ENCODE measurements at regions not wholly inside any gene's neighbourhood (a gene's known extent, or its start where the extent isn't known, plus 50 kb on each side); places are given as distances from the start of the nearest gene placed in this dataset.

- no peaks in the 10 kb centered on the region for H3K9me3 ChIP-seq (ENCODE audit: control insufficient read depth in 4 of 4, low read length in 3 of 4)
- H3K4me3 ChIP-seq (ENCODE audit: low read depth in 1 of 3, low read length in 3 of 3) = no peak overlapping the region
- H3K4me1 ChIP-seq (ENCODE audit: control insufficient read depth in 4 of 4, insufficient read depth in 4 of 4, low read length in 3 of 4) = peaks cover 0 to 21% (median 6%) of the 10 kb centered on the region in 4 donors
- H3K27me3 ChIP-seq (ENCODE audit: control insufficient read depth in 4 of 4, insufficient read depth in 4 of 4, low read length in 3 of 4) = no peaks in the 10 kb centered on the region
- H3K36me3 ChIP-seq (ENCODE audit: control insufficient read depth in 4 of 4, insufficient read depth in 3 of 4, low read depth in 1 of 4, low read length in 3 of 4) = no peaks in the 10 kb centered on the region
- H3K27ac ChIP-seq (ENCODE audit: low read depth in 1 of 2, low read length in 2 of 2) = peak overlapping the region; percentile 45 to 67
- no peak for DNase-seq (ENCODE audit: low spot score)
- WGBS = 73% methylated on average over 10 of the region's 10 CpGs
- TF ChIP-seq GABPA (IDR thresholded peaks at IDR 0.05 in 1 of 2, conservative IDR thresholded peaks at IDR 0.05 in 1 of 2) (no peak), NR2F2 (IDR thresholded peaks at IDR 0.05) (peak; percentile 22), MAX (IDR thresholded peaks at IDR 0.05) (no peak)
- no peak overlapping the region for H3K9ac ChIP-seq (ENCODE audit: low read depth in 1 of 2, low read length in 2 of 2)
Observed at GRCh38 chr2:43082903-43083677, 143.3 kb downstream of the ZFP36L2 start.

GRCh38 chr2:43082111-43082894, 144.1 kb downstream of the ZFP36L2 start:
- TF ChIP-seq SP1 (IDR thresholded peaks at IDR 0.05) (peak; percentile 17), EGR1 (IDR thresholded peaks at IDR 0.05; ENCODE audit: low read depth in 2 of 2) (no peak), NR2F2 (IDR thresholded peaks at IDR 0.05) (peak; percentile 50)
- TF ChIP-seq, protein P1, sequence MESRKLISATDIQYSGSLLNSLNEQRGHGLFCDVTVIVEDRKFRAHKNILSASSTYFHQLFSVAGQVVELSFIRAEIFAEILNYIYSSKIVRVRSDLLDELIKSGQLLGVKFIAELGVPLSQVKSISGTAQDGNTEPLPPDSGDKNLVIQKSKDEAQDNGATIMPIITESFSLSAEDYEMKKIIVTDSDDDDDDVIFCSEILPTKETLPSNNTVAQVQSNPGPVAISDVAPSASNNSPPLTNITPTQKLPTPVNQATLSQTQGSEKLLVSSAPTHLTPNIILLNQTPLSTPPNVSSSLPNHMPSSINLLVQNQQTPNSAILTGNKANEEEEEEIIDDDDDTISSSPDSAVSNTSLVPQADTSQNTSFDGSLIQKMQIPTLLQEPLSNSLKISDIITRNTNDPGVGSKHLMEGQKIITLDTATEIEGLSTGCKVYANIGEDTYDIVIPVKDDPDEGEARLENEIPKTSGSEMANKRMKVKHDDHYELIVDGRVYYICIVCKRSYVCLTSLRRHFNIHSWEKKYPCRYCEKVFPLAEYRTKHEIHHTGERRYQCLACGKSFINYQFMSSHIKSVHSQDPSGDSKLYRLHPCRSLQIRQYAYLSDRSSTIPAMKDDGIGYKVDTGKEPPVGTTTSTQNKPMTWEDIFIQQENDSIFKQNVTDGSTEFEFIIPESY (IDR thresholded peaks at IDR 0.05) = no peak
- no peaks in the 10 kb centered on the region for H3K27me3 ChIP-seq (ENCODE audit: control insufficient read depth in 4 of 4, insufficient read depth in 4 of 4, low read length in 3 of 4)
- H3K9me3 ChIP-seq (ENCODE audit: control insufficient read depth in 4 of 4, low read length in 3 of 4) = no peaks in the 10 kb centered on the region
- peak overlapping the region; percentile 50 to 67 for H3K27ac ChIP-seq (ENCODE audit: low read depth in 1 of 2, low read length in 2 of 2)
- no peak overlapping the region for H3K4me3 ChIP-seq (ENCODE audit: low read depth in 1 of 3, low read length in 3 of 3)
- DNase-seq (ENCODE audit: low spot score) = no peak
- no peak overlapping the region for H3K9ac ChIP-seq (ENCODE audit: low read depth in 1 of 2, low read length in 2 of 2)
- peaks cover 0 to 21% (median 6%) of the 10 kb centered on the region in 4 donors for H3K4me1 ChIP-seq (ENCODE audit: control insufficient read depth in 4 of 4, insufficient read depth in 4 of 4, low read length in 3 of 4)
- H3K36me3 ChIP-seq (ENCODE audit: control insufficient read depth in 4 of 4, insufficient read depth in 3 of 4, low read depth in 1 of 4, low read length in 3 of 4) = no peaks in the 10 kb centered on the region
- 87% methylated on average over 15 of the region's 15 CpGs for whole genome bisulfite sequencing

DNA sequence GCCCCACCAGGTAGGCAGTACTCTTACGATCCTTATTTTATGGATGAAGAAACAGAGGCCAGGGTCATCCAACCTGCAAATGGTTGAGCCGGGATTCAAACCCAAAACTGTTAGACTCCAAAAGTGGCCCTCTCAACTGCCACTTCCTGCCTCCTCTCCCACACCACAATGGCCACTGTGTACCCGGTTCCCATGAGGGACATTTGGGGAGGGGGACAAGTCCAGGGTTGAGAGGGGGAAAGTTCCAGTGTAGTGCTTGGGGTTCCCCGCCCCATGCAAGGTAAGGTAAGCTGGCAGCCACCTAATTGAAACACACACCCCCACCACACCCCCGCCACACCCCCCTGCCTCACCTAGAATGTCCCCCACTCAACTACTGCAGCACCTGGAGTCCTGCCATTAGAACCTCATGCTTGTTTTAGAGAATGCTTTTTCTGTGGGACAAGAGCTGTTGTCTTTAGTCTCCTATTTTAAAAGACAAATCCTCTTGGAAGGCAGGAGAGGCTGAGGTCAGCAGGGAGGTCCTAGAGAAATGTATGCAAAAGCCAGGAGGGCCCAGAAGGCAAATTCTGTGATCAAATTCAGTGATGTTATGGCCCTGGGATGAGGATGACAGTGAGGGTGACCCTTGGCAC, 145.2 kb downstream of the ZFP36L2 start:
- Histone ChIP-seq H3K27me3 (ENCODE audit: control insufficient read depth in 4 of 4, insufficient read depth in 4 of 4, low read length in 3 of 4) (no peaks in the 10 kb centered on the region), H3K9ac (ENCODE audit: low read depth in 1 of 2, low read length in 2 of 2) (no peak overlapping the region), H3K27ac (ENCODE audit: low read depth in 1 of 2, low read length in 2 of 2) (no peak overlapping the region), H3K4me1 (ENCODE audit: control insufficient read depth in 4 of 4, insufficient read depth in 4 of 4, low read length in 3 of 4) (peaks cover 0 to 21% (median 5%) of the 10 kb centered on the region in 4 donors), H3K9me3 (ENCODE audit: control insufficient read depth in 4 of 4, low read length in 3 of 4) (no peaks in the 10 kb centered on the region), H3K4me3 (ENCODE audit: low read depth in 1 of 3, low read length in 3 of 3) (no peak overlapping the region), H3K36me3 (ENCODE audit: control insufficient read depth in 4 of 4, insufficient read depth in 3 of 4, low read depth in 1 of 4, low read length in 3 of 4) (no peaks in the 10 kb centered on the region)
- WGBS = 91% methylated on average over 5 of the region's 5 CpGs
- TF ChIP-seq JUND (IDR thresholded peaks at IDR 0.05) (no peak), EGR1 (IDR thresholded peaks at IDR 0.05; ENCODE audit: low read depth in 2 of 2) (no peak), ATF3 (IDR thresholded peaks at IDR 0.05) (no peak), YY1 (IDR thresholded peaks at IDR 0.05) (no peak), GABPA (IDR thresholded peaks at IDR 0.05 in 1 of 2, conservative IDR thresholded peaks at IDR 0.05 in 1 of 2) (no peak), HNF4A (conservative IDR thresholded peaks at IDR 0.05) (no peak), HNF4G (IDR thresholded peaks at IDR 0.05) (no peak)
- TF ChIP-seq, protein P2, sequence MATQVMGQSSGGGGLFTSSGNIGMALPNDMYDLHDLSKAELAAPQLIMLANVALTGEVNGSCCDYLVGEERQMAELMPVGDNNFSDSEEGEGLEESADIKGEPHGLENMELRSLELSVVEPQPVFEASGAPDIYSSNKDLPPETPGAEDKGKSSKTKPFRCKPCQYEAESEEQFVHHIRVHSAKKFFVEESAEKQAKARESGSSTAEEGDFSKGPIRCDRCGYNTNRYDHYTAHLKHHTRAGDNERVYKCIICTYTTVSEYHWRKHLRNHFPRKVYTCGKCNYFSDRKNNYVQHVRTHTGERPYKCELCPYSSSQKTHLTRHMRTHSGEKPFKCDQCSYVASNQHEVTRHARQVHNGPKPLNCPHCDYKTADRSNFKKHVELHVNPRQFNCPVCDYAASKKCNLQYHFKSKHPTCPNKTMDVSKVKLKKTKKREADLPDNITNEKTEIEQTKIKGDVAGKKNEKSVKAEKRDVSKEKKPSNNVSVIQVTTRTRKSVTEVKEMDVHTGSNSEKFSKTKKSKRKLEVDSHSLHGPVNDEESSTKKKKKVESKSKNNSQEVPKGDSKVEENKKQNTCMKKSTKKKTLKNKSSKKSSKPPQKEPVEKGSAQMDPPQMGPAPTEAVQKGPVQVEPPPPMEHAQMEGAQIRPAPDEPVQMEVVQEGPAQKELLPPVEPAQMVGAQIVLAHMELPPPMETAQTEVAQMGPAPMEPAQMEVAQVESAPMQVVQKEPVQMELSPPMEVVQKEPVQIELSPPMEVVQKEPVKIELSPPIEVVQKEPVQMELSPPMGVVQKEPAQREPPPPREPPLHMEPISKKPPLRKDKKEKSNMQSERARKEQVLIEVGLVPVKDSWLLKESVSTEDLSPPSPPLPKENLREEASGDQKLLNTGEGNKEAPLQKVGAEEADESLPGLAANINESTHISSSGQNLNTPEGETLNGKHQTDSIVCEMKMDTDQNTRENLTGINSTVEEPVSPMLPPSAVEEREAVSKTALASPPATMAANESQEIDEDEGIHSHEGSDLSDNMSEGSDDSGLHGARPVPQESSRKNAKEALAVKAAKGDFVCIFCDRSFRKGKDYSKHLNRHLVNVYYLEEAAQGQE (IDR thresholded peaks at IDR 0.05) = no peak
- TF ChIP-seq, protein P3, sequence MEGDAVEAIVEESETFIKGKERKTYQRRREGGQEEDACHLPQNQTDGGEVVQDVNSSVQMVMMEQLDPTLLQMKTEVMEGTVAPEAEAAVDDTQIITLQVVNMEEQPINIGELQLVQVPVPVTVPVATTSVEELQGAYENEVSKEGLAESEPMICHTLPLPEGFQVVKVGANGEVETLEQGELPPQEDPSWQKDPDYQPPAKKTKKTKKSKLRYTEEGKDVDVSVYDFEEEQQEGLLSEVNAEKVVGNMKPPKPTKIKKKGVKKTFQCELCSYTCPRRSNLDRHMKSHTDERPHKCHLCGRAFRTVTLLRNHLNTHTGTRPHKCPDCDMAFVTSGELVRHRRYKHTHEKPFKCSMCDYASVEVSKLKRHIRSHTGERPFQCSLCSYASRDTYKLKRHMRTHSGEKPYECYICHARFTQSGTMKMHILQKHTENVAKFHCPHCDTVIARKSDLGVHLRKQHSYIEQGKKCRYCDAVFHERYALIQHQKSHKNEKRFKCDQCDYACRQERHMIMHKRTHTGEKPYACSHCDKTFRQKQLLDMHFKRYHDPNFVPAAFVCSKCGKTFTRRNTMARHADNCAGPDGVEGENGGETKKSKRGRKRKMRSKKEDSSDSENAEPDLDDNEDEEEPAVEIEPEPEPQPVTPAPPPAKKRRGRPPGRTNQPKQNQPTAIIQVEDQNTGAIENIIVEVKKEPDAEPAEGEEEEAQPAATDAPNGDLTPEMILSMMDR (IDR thresholded peaks at IDR 0.05; ENCODE audit: low read depth, low read length, missing input control) = no peak
- no peak for DNase-seq (ENCODE audit: low spot score)

Measured in liver (tissue), 8 donors.